SK-N-SH (cell line): ENCODE measurements at regions not wholly inside any gene's neighbourhood (a gene's known extent, or its start where the extent isn't known, plus 50 kb on each side); places are given as distances from the start of the nearest gene placed in this dataset.

Experiments used
- CTCF ChIA-PET: fragments of 300-600, 350-600 bp; formaldehyde crosslinking; extraction: SDS; loops from one replicate; lab custom pipeline; 2021; lab: Yijun Ruan, JAX
- POLR2A ChIA-PET: fragments of 350-600 bp; sonication (Branson Sonifier 250); formaldehyde crosslinking; extraction: SDS; loops from one replicate; lab custom pipeline; 2020; ENCODE audit warnings: antibody characterized with exemption, inconsistent platforms; lab: Yijun Ruan, JAX
- DNase-seq: peaks from one replicate; pipeline ENCODE4 v3.0.0; 2012
- H2AFZ ChIP-seq: fragments of 200-600 bp; sonication (generic); 2 replicates; pipeline ENCODE4 v1.8.1; 2016; ENCODE audit warnings: antibody characterized with exemption, mild to moderate bottlenecking, low read depth
- H3F3A ChIP-seq: fragments of 200-600 bp; sonication (generic); replicated peaks from 2 replicates; pipeline ENCODE3; 2016; ENCODE audit warnings: antibody characterized with exemption, mild to moderate bottlenecking; ENCODE audit not compliant: insufficient read depth
- H3K27ac ChIP-seq, 2 experiments: fragments of 200-500 bp in 1 of 2; fragments of 200-600 bp in 1 of 2; sonication (Bioruptor generic) in 1 of 2; sonication (generic), shearing (Covaris generic) in 1 of 2; 2 replicates each; pipeline versions ENCODE4 v1.5.1 to v1.6.1; 2014 to 2016; ENCODE audit warnings: low read depth in 2 of 2, inconsistent platforms in 1 of 2, low read length in 1 of 2, mild to moderate bottlenecking in 1 of 2, mixed read lengths in 1 of 2
- H3K27me3 ChIP-seq: fragments of 200-600 bp; sonication (generic), shearing (Covaris generic); 2 replicates; pipeline ENCODE4 v1.6.1; 2016; ENCODE audit warnings: mixed run types; ENCODE audit not compliant: insufficient read depth
- H3K36me3 ChIP-seq, 2 experiments: fragments of 200-500 bp in 1 of 2; fragments of 200-600 bp in 1 of 2; sonication (Bioruptor generic) in 1 of 2; sonication (generic) in 1 of 2; replicated peaks in 1 of 2; 2 replicates each; pipeline versions ENCODE3 to v1.5.1; 2014 to 2016; ENCODE audit warnings: low read length in 1 of 2, mild to moderate bottlenecking in 1 of 2; ENCODE audit not compliant: insufficient read depth in 2 of 2, control insufficient read depth in 1 of 2
- H3K4me1 ChIP-seq, 2 experiments: fragments of 200-500 bp in 1 of 2; fragments of 200-600 bp in 1 of 2; sonication (Bioruptor generic) in 1 of 2; sonication (generic), shearing (Covaris generic) in 1 of 2; 2 replicates each; pipeline versions ENCODE4 v1.5.1 to v1.6.1; 2014 to 2016; ENCODE audit warnings: low read depth in 1 of 2, low read length in 1 of 2, mixed run types in 1 of 2; ENCODE audit not compliant: insufficient read depth in 2 of 2, control insufficient read depth in 1 of 2
- H3K4me2 ChIP-seq: fragments of 200-600 bp; sonication (generic), shearing (Covaris generic); 2 replicates; pipeline ENCODE4 v1.6.1; 2017; ENCODE audit warnings: mixed run types
- H3K4me3 ChIP-seq, 2 experiments: fragments of 200-500 bp in 1 of 2; fragments of 200-600 bp in 1 of 2; sonication (Bioruptor generic) in 1 of 2; sonication (generic), shearing (Covaris generic) in 1 of 2; 2 replicates each; pipeline versions ENCODE4 v1.5.1 to v1.8.1; 2014 to 2016; ENCODE audit warnings: low read depth in 2 of 2, inconsistent platforms in 1 of 2, low read length in 1 of 2, mild to moderate bottlenecking in 1 of 2, mixed read lengths in 1 of 2, moderate library complexity in 1 of 2
- H3K79me2 ChIP-seq: fragments of 200-600 bp; sonication (generic); 2 replicates; pipeline ENCODE4 v1.8.1; 2017; ENCODE audit warnings: mild to moderate bottlenecking; ENCODE audit not compliant: insufficient read depth
- H3K9ac ChIP-seq: fragments of 200-600 bp; sonication (generic); 2 replicates; pipeline ENCODE4 v1.6.1; 2017; ENCODE audit warnings: mixed run types
- H3K9me2 ChIP-seq: fragments of 200-600 bp; sonication (generic); 2 replicates; pipeline ENCODE4 v1.6.1; 2017; ENCODE audit warnings: mixed run types
- H3K9me3 ChIP-seq: fragments of 200-600 bp; sonication (generic); 2 replicates; pipeline ENCODE4 v1.6.1; 2017; ENCODE audit warnings: mixed run types, mild to moderate bottlenecking, moderate library complexity
- H4K20me1 ChIP-seq: fragments of 200-600 bp; sonication (generic); 2 replicates; pipeline ENCODE4 v1.6.1; 2017; ENCODE audit warnings: mild to moderate bottlenecking, mixed run types; ENCODE audit not compliant: insufficient read depth
- CTCF ChIP-seq: fragments of 200-600 bp; sonication (generic); IDR thresholded peaks from 2 replicates; pipeline ENCODE4 v1.6.1; 2017; ENCODE audit warnings: antibody characterized with exemption, mild to moderate bottlenecking, moderate library complexity
- EP300 ChIP-seq, 2 experiments: IDR thresholded peaks; 2 replicates each; pipeline versions ENCODE4 v1.4.0 to v1.6.1; 2012; ENCODE audit warnings: borderline replicate concordance in 1 of 2, low read depth in 1 of 2, low read length in 1 of 2
- EZH2phosphoT487 ChIP-seq: fragments of 200-600 bp; sonication (generic); IDR thresholded peaks from 2 replicates; pipeline ENCODE4 v1.6.1; 2017; ENCODE audit warnings: low read depth, mixed run types, mild to moderate bottlenecking, antibody characterized with exemption, moderate library complexity, borderline replicate concordance
- GABPA ChIP-seq: IDR thresholded peaks from 2 replicates; pipeline ENCODE4 v1.4.0; 2012; ENCODE audit warnings: low read depth, mild to moderate bottlenecking
- IRF3 ChIP-seq: fragments of 150-350 bp; IDR thresholded peaks from 2 replicates; pipeline ENCODE4 v1.6.1; 2016; ENCODE audit warnings: mild to moderate bottlenecking, low read depth, low read length
- NFIC ChIP-seq: IDR thresholded peaks from 2 replicates; pipeline ENCODE4 v1.4.0; 2012; ENCODE audit warnings: borderline replicate concordance
- TEAD4 ChIP-seq: IDR thresholded peaks from 2 replicates; pipeline ENCODE4 v1.4.0; 2012; ENCODE audit warnings: mild to moderate bottlenecking, borderline replicate concordance; ENCODE audit not compliant: insufficient read depth
- USF1 ChIP-seq: IDR thresholded peaks from 2 replicates; pipeline ENCODE4 v1.4.0; 2012; ENCODE audit warnings: low read depth, borderline replicate concordance
- USF2 ChIP-seq: fragments of 150-350 bp; IDR thresholded peaks from 2 replicates; pipeline ENCODE4 v1.6.1; 2017; ENCODE audit warnings: antibody characterized with exemption, low read length, low read depth, borderline replicate concordance
- YY1 ChIP-seq: IDR thresholded peaks from 2 replicates; pipeline ENCODE4 v1.4.0; 2012; ENCODE audit warnings: low read depth, mild to moderate bottlenecking
- ZBTB33 ChIP-seq: IDR thresholded peaks from 2 replicates; pipeline ENCODE4 v1.4.0; 2012; ENCODE audit warnings: low read depth, borderline replicate concordance
- WGBS: methylation state at CpG from one replicate; pipeline ENCODE4 v1.1.6; 2017; ENCODE audit warnings: low lambda C conversion rate; 5-methylcytosine and 5-hydroxymethylcytosine counted together

GRCh38 chr18:61076986-61077385, 256.2 kb upstream of the CDH20 start:
- Histone ChIP-seq H3K36me3 (no peaks in the 10 kb centered on the region), H3K9me2 (no peaks in the 10 kb centered on the region), H2AFZ (no peak overlapping the region), H3K9ac (no peak overlapping the region), H3K9me3 (no peaks in the 10 kb centered on the region), H3K79me2 (no peaks in the 10 kb centered on the region), H3K27me3 (no peaks in the 10 kb centered on the region), H4K20me1 (no peaks in the 10 kb centered on the region), H3K27ac (no peak overlapping the region), H3K4me3 (no peak overlapping the region), H3K4me1 (no peaks in the 10 kb centered on the region), H3F3A (no peaks in the 10 kb centered on the region), H3K4me2 (no peak overlapping the region)
- 36% methylated on average over 2 of the region's 2 CpGs for WGBS
- TF ChIP-seq USF1: no peak
- ChIA-PET CTCF (interaction anchor here (0.6 to 1.3 kb wide), 4 partner anchors 11 to 1055 kb away, joined by 3 to 4 read pairs (median 3); no protein-coding TSS in a partner anchor), POLR2A (no interaction called here)
- DNase-seq: no peak

- H3K4me1 ChIP-seq: no peaks in the 10 kb centered on the region
- no peaks in the 10 kb centered on the region for H3K9me2 ChIP-seq
- no peak overlapping the region for H3K4me3 ChIP-seq
- TF ChIP-seq ZBTB33: no peak
- no peaks in the 10 kb centered on the region for H3F3A ChIP-seq
- POLR2A ChIA-PET: no interaction called here
- H3K4me2 ChIP-seq: no peak overlapping the region
- H4K20me1 ChIP-seq: no peaks in the 10 kb centered on the region
- H2AFZ ChIP-seq: no peak overlapping the region
- no peak overlapping the region for H3K9ac ChIP-seq
- H3K27me3 ChIP-seq: no peaks in the 10 kb centered on the region
- no peak for DNase-seq
- 72% methylated on average over 3 of the region's 3 CpGs for WGBS
- H3K9me3 ChIP-seq: no peaks in the 10 kb centered on the region
- no peak overlapping the region for H3K27ac ChIP-seq
- no peaks in the 10 kb centered on the region for H3K79me2 ChIP-seq
- CTCF ChIA-PET: interaction anchor here (1.2 kb wide), 1 partner anchor 10 kb away, joined by 4 read pairs; no protein-coding TSS in a partner anchor
- H3K36me3 ChIP-seq: no peaks in the 10 kb centered on the region
Observed at GRCh38 chr18:61079714-61080113, 253.5 kb upstream of the CDH20 start.

- 25% methylated on average over 3 of the region's 3 CpGs for WGBS
- no peak overlapping the region for H3K9ac ChIP-seq
- CTCF ChIA-PET: interaction anchor here (0.7 kb wide), 1 partner anchor 8 kb away, joined by 3 read pairs; no protein-coding TSS in a partner anchor
- H3F3A ChIP-seq: no peaks in the 10 kb centered on the region
- H3K4me2 ChIP-seq: no peak overlapping the region
- H3K27me3 ChIP-seq: no peaks in the 10 kb centered on the region
- H3K9me3 ChIP-seq: no peaks in the 10 kb centered on the region
- DNase-seq: no peak
- no peaks in the 10 kb centered on the region for H3K4me1 ChIP-seq
- no peak overlapping the region for H3K4me3 ChIP-seq
- H3K27ac ChIP-seq: no peak overlapping the region
- H4K20me1 ChIP-seq: no peaks in the 10 kb centered on the region
- no peaks in the 10 kb centered on the region for H3K9me2 ChIP-seq
- no peak overlapping the region for H2AFZ ChIP-seq
- POLR2A ChIA-PET: no interaction called here
- H3K79me2 ChIP-seq: no peaks in the 10 kb centered on the region
- no peaks in the 10 kb centered on the region for H3K36me3 ChIP-seq
- no peak for TF ChIP-seq YY1
- no peak for TF ChIP-seq GABPA
- TF ChIP-seq USF2: no peak
- no peak for TF ChIP-seq EZH2phosphoT487
- TF ChIP-seq IRF3: no peak
- no peak for TF ChIP-seq TEAD4
- TF ChIP-seq NFIC: no peak
- TF ChIP-seq CTCF: no peak
- no peak for TF ChIP-seq EP300 (IDR thresholded peaks at IDR 0.05; ENCODE audit: borderline replicate concordance in 1 of 2, low read depth in 1 of 2, low read length in 1 of 2)
Observed at GRCh38 chr18:61080954-61081528, 252.2 kb upstream of the CDH20 start.
